ENCODE measurements at regions not wholly inside any gene's neighbourhood (a gene's known extent, or its start where the extent isn't known, plus 50 kb on each side); places are given as distances from the start of the nearest gene placed in this dataset.

GRCh38 chr5:16013334-16014065 lies 166.1 kb downstream of the MARCHF11 start:
- DNase-seq, result peak; percentile 13

GRCh38 chr5:16009256-16009655 lies 170.3 kb downstream of the MARCHF11 start:
- no peak for DNase-seq

GRCh38 chr5:16007750-16008415 lies 171.7 kb downstream of the MARCHF11 start:
- DNase-seq, result no peak

- DNase-seq, result peak; percentile 22
These were observed 174.4 kb downstream of the MARCHF11 start for GRCh38 chr5:16005225-16005624.

GRCh38 chr5:16000056-16000455 lies 179.5 kb downstream of the MARCHF11 start:
- DNase-seq, result no peak

GRCh38 chr5:15995341-15996052 lies 184.1 kb downstream of the MARCHF11 start:
- peak; percentile 49 for DNase-seq

- no peak for DNase-seq
These were observed 185.7 kb downstream of the MARCHF11 start for GRCh38 chr5:15993919-15994318.

- peak; percentile 19 for DNase-seq
These were observed 186.3 kb downstream of the MARCHF11 start for GRCh38 chr5:15993334-15993733.

GRCh38 chr5:15992918-15993317 lies 186.7 kb downstream of the MARCHF11 start:
- peak; percentile 26 for DNase-seq

GRCh38 chr5:15991586-15991985 lies 188.0 kb downstream of the MARCHF11 start:
- DNase-seq, result no peak
